Smooth muscle cell (in vitro differentiated cells): ENCODE measurements at regions not wholly inside any gene's neighbourhood (a gene's known extent, or its start where the extent isn't known, plus 50 kb on each side); places are given as distances from the start of the nearest gene placed in this dataset.

Experiments used
- DNase-seq: peaks from one replicate; lab custom pipeline; 2025; ENCODE audit not compliant: unreplicated experiment; lab: John Stamatoyannopoulos, UW
- H2AFZ ChIP-seq: fragments of 200-600 bp; sonication (generic); 2 replicates; pipeline ENCODE4 v1.6.0; 2016; ENCODE audit warnings: antibody characterized with exemption, low read depth, mild to moderate bottlenecking
- H3F3A ChIP-seq: fragments of 200-600 bp; sonication (generic); 2 replicates; pipeline ENCODE4 v1.6.0; 2017; ENCODE audit warnings: antibody characterized with exemption, low read depth
- H3K27ac ChIP-seq: fragments of 200-600 bp; sonication (generic); 2 replicates; pipeline ENCODE4 v1.5.1; 2016; ENCODE audit warnings: low read depth, mild to moderate bottlenecking
- H3K27me3 ChIP-seq: fragments of 200-600 bp; sonication (generic); 2 replicates; pipeline ENCODE4 v1.6.1; 2016; ENCODE audit warnings: low read depth, mild to moderate bottlenecking
- H3K36me3 ChIP-seq: fragments of 200-600 bp; sonication (generic); 2 replicates; pipeline ENCODE4 v1.5.1; 2016; ENCODE audit warnings: low read depth
- H3K4me1 ChIP-seq: fragments of 200-600 bp; sonication (generic); 2 replicates; pipeline ENCODE4 v1.5.1; 2016; ENCODE audit warnings: low read depth
- H3K4me2 ChIP-seq: fragments of 200-600 bp; sonication (generic); 2 replicates; pipeline ENCODE4 v1.6.0; 2016; ENCODE audit warnings: mild to moderate bottlenecking
- H3K4me3 ChIP-seq: fragments of 200-600 bp; sonication (generic); 2 replicates; pipeline ENCODE4 v1.5.1; 2016; ENCODE audit warnings: mild to moderate bottlenecking
- H3K79me2 ChIP-seq: fragments of 200-600 bp; sonication (generic); 2 replicates; pipeline ENCODE4 v1.6.0; 2016; ENCODE audit warnings: low read depth, mild to moderate bottlenecking
- H3K9ac ChIP-seq: fragments of 200-600 bp; sonication (generic); 2 replicates; pipeline ENCODE4 v1.6.0; 2016; ENCODE audit warnings: low read depth
- H3K9me3 ChIP-seq: fragments of 200-600 bp; sonication (generic); replicated peaks from 2 replicates; pipeline ENCODE4 v1.5.1; 2016; ENCODE audit warnings: low read depth
- H4K20me1 ChIP-seq: fragments of 200-600 bp; sonication (generic); 2 replicates; pipeline ENCODE4 v1.6.0; 2016; ENCODE audit warnings: low read depth
- WGBS: methylation state at CpG from one replicate; pipeline ENCODE4 v1.1.7; 2016; ENCODE audit warnings: low lambda C conversion rate; 5-methylcytosine and 5-hydroxymethylcytosine counted together
- TF ChIP-seq, protein P1 (sequence below): fragments of 200-600 bp; sonication (generic); IDR thresholded peaks from 2 replicates; pipeline ENCODE4 v1.5.1; 2017; ENCODE audit warnings: borderline replicate concordance, mild to moderate bottlenecking, antibody characterized with exemption; ENCODE audit not compliant: insufficient read depth, poor library complexity, severe bottlenecking

GRCh38 chr6:6884193-6884627 is 223.6 kb upstream of the RREB1 start:
- Histone ChIP-seq H3K27me3 (no peaks in the 10 kb centered on the region), H4K20me1 (no peaks in the 10 kb centered on the region), H3K79me2 (no peaks in the 10 kb centered on the region), H3K4me1 (no peaks in the 10 kb centered on the region), H3K36me3 (no peaks in the 10 kb centered on the region), H3K4me2 (no peak overlapping the region), H3K9me3 (no peaks in the 10 kb centered on the region), H3K4me3 (no peak overlapping the region), H3K9ac (no peak overlapping the region), H3K27ac (no peak overlapping the region), H3F3A (peaks cover 9% of the 10 kb centered on the region), H2AFZ (no peak overlapping the region)
- whole genome bisulfite sequencing: 39% methylated on average over 2 of the region's 2 CpGs
- TF ChIP-seq, protein P1, sequence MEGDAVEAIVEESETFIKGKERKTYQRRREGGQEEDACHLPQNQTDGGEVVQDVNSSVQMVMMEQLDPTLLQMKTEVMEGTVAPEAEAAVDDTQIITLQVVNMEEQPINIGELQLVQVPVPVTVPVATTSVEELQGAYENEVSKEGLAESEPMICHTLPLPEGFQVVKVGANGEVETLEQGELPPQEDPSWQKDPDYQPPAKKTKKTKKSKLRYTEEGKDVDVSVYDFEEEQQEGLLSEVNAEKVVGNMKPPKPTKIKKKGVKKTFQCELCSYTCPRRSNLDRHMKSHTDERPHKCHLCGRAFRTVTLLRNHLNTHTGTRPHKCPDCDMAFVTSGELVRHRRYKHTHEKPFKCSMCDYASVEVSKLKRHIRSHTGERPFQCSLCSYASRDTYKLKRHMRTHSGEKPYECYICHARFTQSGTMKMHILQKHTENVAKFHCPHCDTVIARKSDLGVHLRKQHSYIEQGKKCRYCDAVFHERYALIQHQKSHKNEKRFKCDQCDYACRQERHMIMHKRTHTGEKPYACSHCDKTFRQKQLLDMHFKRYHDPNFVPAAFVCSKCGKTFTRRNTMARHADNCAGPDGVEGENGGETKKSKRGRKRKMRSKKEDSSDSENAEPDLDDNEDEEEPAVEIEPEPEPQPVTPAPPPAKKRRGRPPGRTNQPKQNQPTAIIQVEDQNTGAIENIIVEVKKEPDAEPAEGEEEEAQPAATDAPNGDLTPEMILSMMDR: no peak
- no peak for DNase-seq

GRCh38 chr6:6884916-6885315 is 222.8 kb upstream of the RREB1 start:
- TF ChIP-seq, protein P1: no peak
- no peaks in the 10 kb centered on the region for H3K27me3 ChIP-seq
- no peak overlapping the region for H3K9ac ChIP-seq
- H3K4me1 ChIP-seq: no peaks in the 10 kb centered on the region
- no peaks in the 10 kb centered on the region for H3K9me3 ChIP-seq
- H3K36me3 ChIP-seq: no peaks in the 10 kb centered on the region
- H4K20me1 ChIP-seq: no peaks in the 10 kb centered on the region
- WGBS: 96% methylated on average over 9 of the region's 9 CpGs
- DNase-seq: no peak
- H3K4me3 ChIP-seq: no peak overlapping the region
- H3F3A ChIP-seq: peaks cover 2% of the 10 kb centered on the region
- H2AFZ ChIP-seq: no peak overlapping the region
- H3K27ac ChIP-seq: no peak overlapping the region
- H3K4me2 ChIP-seq: no peak overlapping the region
- H3K79me2 ChIP-seq: no peaks in the 10 kb centered on the region

- 78% methylated on average over 16 of the region's 16 CpGs for WGBS
- H3K27me3 ChIP-seq: no peaks in the 10 kb centered on the region
Measured at GRCh38 chr6:6885521-6886170, 222.1 kb upstream of the RREB1 start.

More at GRCh38 chr6:6885521-6886170, 222.1 kb upstream of the RREB1 start:
- Histone ChIP-seq H3F3A (no peaks in the 10 kb centered on the region), H3K79me2 (no peaks in the 10 kb centered on the region), H3K36me3 (no peaks in the 10 kb centered on the region), H3K4me2 (no peak overlapping the region), H4K20me1 (no peaks in the 10 kb centered on the region), H3K9ac (no peak overlapping the region), H3K9me3 (no peaks in the 10 kb centered on the region), H3K4me3 (no peak overlapping the region), H3K27ac (peak overlapping the region; percentile 7), H3K4me1 (peaks cover 5% of the 10 kb centered on the region), H2AFZ (peak overlapping the region; percentile 43)
- TF ChIP-seq, protein P1: no peak
- DNase-seq: no peak
